ENCODE measurements at regions not wholly inside any gene's neighbourhood (a gene's known extent, or its start where the extent isn't known, plus 50 kb on each side); places are given as distances from the start of the nearest gene placed in this dataset.

GRCh38 chr7:148515237-148515636, 75.3 kb upstream of the C7orf33 start:
- TF ChIP-seq POLR2A (IDR thresholded peaks at IDR 0.05) (no peak), CTCF (IDR thresholded peaks at IDR 0.05) (no peak)
